HEK293 (cell line): ENCODE measurements at regions not wholly inside any gene's neighbourhood (a gene's known extent, or its start where the extent isn't known, plus 50 kb on each side); places are given as distances from the start of the nearest gene placed in this dataset.

Experiments used
- CTCF ChIA-PET: fragments of 350-600 bp; formaldehyde crosslinking; extraction: SDS; loops from one replicate; lab custom pipeline; 2021; ENCODE audit warnings: antibody characterized with exemption; lab: Yijun Ruan, JAX
- POLR2A ChIA-PET: fragments of 300-600 bp; formaldehyde crosslinking; extraction: SDS; loops from one replicate; lab custom pipeline; 2020; ENCODE audit warnings: antibody characterized with exemption, inconsistent platforms; lab: Yijun Ruan, JAX
- H3K27ac ChIP-seq: fragments of 200-500 bp; sonication (Bioruptor generic); 2 replicates; pipeline ENCODE4 v1.5.1; 2014; ENCODE audit warnings: low read depth, low read length, control low read depth, inconsistent platforms; ENCODE audit errors: extremely low read depth
- H3K36me3 ChIP-seq, 2 experiments: fragments of 200-500 bp in 1 of 2; sonication (Bioruptor generic) in 1 of 2; 1 replicate in 1 of 2; 2 replicates in 1 of 2; pipeline ENCODE4 v1.5.1; 2014 to 2017; ENCODE audit warnings: inconsistent platforms in 2 of 2, low read length in 2 of 2; ENCODE audit not compliant: control insufficient read depth in 2 of 2, insufficient read depth in 1 of 2
- H3K4me1 ChIP-seq: fragments of 200-500 bp; sonication (Bioruptor generic); 2 replicates; pipeline ENCODE4 v1.5.1; 2014; ENCODE audit warnings: mild to moderate bottlenecking, low read length, inconsistent platforms; ENCODE audit not compliant: control insufficient read depth, insufficient read depth
- H3K4me3 ChIP-seq: 2 replicates; pipeline ENCODE4 v1.5.1; 2011; ENCODE audit warnings: low read depth, mild to moderate bottlenecking, control low read depth, low read length, moderate library complexity
- H3K9me3 ChIP-seq: fragments of 200-500 bp; sonication (Bioruptor generic); 2 replicates; pipeline ENCODE4 v1.5.1; 2014; ENCODE audit warnings: low read depth, low read length, inconsistent platforms; ENCODE audit not compliant: control insufficient read depth, insufficient read depth
- BCL11A ChIP-seq: fragments of 450-650 bp; formaldehyde crosslinking; IDR thresholded peaks from 2 replicates; pipeline ENCODE4 v1.5.1; 2016; ENCODE audit warnings: low read depth, missing biosample characterization, missing genetic modification characterization
- KLF7 ChIP-seq: fragments of 450-650 bp; formaldehyde crosslinking; IDR thresholded peaks from 2 replicates; pipeline ENCODE4 v1.5.1; 2016; ENCODE audit warnings: missing biosample characterization, missing genetic modification characterization, borderline replicate concordance
- KLF8 ChIP-seq: fragments of 450-650 bp; formaldehyde crosslinking; IDR thresholded peaks from 2 replicates; pipeline ENCODE4 v1.5.1; 2016; ENCODE audit warnings: missing biosample characterization, missing genetic modification characterization
- MEIS1 ChIP-seq: sonication (generic); formaldehyde crosslinking; IDR thresholded peaks from 2 replicates; pipeline ENCODE4 v1.8.1; 2022; ENCODE audit warnings: missing genetic modification reagents, mild to moderate bottlenecking, borderline replicate concordance
- ZNF391 ChIP-seq: fragments of 450-650 bp; formaldehyde crosslinking; IDR thresholded peaks from 2 replicates; pipeline ENCODE4 v1.5.1; 2016; ENCODE audit warnings: low read depth, missing biosample characterization, missing genetic modification characterization, borderline replicate concordance
- ZNF561 ChIP-seq: fragments of 450-650 bp; IDR thresholded peaks from 2 replicates; pipeline ENCODE4 v1.5.1; 2018; ENCODE audit warnings: missing biosample characterization, missing genetic modification characterization, borderline replicate concordance
- ZNF585B ChIP-seq: fragments of 450-650 bp; formaldehyde crosslinking; IDR thresholded peaks from 2 replicates; pipeline ENCODE4 v1.5.1; 2016; ENCODE audit warnings: missing biosample characterization, missing genetic modification characterization
- ZNF621 ChIP-seq: fragments of 450-650 bp; formaldehyde crosslinking; IDR thresholded peaks from 2 replicates; pipeline ENCODE4 v1.5.1; 2017; ENCODE audit warnings: missing biosample characterization, missing genetic modification characterization
- ZNF701 ChIP-seq: fragments of 450-650 bp; formaldehyde crosslinking; IDR thresholded peaks from 2 replicates; pipeline ENCODE4 v1.5.1; 2016; ENCODE audit warnings: missing biosample characterization, missing genetic modification characterization
- TF ChIP-seq, protein P1 (sequence below): fragments of 450-650 bp; formaldehyde crosslinking; IDR thresholded peaks from 2 replicates; pipeline ENCODE4 v1.5.1; 2017; ENCODE audit warnings: missing biosample characterization, missing genetic modification characterization
- TF ChIP-seq, protein P2 (sequence below): fragments of 450-650 bp; formaldehyde crosslinking; IDR thresholded peaks from 2 replicates; pipeline ENCODE4 v1.5.1; 2017; ENCODE audit warnings: missing biosample characterization, missing genetic modification characterization
- TF ChIP-seq, protein P3 (sequence below): fragments of 450-650 bp; formaldehyde crosslinking; conservative IDR thresholded peaks from 2 replicates; pipeline ENCODE4 v1.5.1; 2016; ENCODE audit warnings: low read depth, missing biosample characterization, missing genetic modification characterization
- TF ChIP-seq, protein P4 (sequence below): fragments of 450-650 bp; formaldehyde crosslinking; IDR thresholded peaks from 2 replicates; pipeline ENCODE4 v1.5.1; 2016; ENCODE audit warnings: missing biosample characterization, missing genetic modification characterization
- TF ChIP-seq, protein P5 (sequence below): fragments of 450-650 bp; formaldehyde crosslinking; IDR thresholded peaks from 2 replicates; pipeline ENCODE4 v1.5.1; 2016; ENCODE audit warnings: missing biosample characterization, missing genetic modification characterization

DNA sequence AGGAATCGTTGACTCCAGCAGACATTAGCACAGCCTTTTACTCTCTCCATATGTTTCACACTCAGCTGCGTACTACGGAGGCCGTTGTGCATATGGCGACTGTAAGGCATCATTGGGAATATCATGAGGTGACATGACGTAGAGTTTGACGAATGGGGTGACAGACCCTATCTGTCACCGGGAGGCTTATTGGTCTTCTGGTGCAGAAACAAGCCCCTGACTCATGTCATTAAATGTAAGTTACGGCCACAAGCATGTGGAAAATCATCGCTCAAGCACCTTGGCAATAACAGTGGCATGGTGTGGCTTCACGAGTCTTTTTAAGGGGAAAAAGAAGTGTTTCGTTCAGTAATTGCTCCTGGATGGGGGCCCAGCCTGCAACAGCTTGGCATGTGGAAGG is 115.2 kb upstream of the LRPAP1 start:
- H3K4me3 ChIP-seq: no peak overlapping the region
- no peaks in the 10 kb centered on the region for H3K36me3 ChIP-seq
- TF ChIP-seq ZNF391 (no peak), KLF7 (tag by site-specific recombination) (no peak), ZNF561 (tag by site-specific recombination) (no peak), ZNF621 (tag by site-specific recombination) (no peak), BCL11A (tag by site-specific recombination) (no peak), KLF8 (tag by site-specific recombination) (no peak), MEIS1 (CRISPR knock-in tag) (no peak), ZNF585B (no peak), ZNF701 (tag by site-specific recombination) (no peak)
- TF ChIP-seq, protein P1, sequence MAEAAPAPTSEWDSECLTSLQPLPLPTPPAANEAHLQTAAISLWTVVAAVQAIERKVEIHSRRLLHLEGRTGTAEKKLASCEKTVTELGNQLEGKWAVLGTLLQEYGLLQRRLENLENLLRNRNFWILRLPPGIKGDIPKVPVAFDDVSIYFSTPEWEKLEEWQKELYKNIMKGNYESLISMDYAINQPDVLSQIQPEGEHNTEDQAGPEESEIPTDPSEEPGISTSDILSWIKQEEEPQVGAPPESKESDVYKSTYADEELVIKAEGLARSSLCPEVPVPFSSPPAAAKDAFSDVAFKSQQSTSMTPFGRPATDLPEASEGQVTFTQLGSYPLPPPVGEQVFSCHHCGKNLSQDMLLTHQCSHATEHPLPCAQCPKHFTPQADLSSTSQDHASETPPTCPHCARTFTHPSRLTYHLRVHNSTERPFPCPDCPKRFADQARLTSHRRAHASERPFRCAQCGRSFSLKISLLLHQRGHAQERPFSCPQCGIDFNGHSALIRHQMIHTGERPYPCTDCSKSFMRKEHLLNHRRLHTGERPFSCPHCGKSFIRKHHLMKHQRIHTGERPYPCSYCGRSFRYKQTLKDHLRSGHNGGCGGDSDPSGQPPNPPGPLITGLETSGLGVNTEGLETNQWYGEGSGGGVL (tag by site-specific recombination): no peak
- TF ChIP-seq, protein P2, sequence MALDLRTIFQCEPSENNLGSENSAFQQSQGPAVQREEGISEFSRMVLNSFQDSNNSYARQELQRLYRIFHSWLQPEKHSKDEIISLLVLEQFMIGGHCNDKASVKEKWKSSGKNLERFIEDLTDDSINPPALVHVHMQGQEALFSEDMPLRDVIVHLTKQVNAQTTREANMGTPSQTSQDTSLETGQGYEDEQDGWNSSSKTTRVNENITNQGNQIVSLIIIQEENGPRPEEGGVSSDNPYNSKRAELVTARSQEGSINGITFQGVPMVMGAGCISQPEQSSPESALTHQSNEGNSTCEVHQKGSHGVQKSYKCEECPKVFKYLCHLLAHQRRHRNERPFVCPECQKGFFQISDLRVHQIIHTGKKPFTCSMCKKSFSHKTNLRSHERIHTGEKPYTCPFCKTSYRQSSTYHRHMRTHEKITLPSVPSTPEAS (tag by site-specific recombination): no peak
- TF ChIP-seq, protein P3, sequence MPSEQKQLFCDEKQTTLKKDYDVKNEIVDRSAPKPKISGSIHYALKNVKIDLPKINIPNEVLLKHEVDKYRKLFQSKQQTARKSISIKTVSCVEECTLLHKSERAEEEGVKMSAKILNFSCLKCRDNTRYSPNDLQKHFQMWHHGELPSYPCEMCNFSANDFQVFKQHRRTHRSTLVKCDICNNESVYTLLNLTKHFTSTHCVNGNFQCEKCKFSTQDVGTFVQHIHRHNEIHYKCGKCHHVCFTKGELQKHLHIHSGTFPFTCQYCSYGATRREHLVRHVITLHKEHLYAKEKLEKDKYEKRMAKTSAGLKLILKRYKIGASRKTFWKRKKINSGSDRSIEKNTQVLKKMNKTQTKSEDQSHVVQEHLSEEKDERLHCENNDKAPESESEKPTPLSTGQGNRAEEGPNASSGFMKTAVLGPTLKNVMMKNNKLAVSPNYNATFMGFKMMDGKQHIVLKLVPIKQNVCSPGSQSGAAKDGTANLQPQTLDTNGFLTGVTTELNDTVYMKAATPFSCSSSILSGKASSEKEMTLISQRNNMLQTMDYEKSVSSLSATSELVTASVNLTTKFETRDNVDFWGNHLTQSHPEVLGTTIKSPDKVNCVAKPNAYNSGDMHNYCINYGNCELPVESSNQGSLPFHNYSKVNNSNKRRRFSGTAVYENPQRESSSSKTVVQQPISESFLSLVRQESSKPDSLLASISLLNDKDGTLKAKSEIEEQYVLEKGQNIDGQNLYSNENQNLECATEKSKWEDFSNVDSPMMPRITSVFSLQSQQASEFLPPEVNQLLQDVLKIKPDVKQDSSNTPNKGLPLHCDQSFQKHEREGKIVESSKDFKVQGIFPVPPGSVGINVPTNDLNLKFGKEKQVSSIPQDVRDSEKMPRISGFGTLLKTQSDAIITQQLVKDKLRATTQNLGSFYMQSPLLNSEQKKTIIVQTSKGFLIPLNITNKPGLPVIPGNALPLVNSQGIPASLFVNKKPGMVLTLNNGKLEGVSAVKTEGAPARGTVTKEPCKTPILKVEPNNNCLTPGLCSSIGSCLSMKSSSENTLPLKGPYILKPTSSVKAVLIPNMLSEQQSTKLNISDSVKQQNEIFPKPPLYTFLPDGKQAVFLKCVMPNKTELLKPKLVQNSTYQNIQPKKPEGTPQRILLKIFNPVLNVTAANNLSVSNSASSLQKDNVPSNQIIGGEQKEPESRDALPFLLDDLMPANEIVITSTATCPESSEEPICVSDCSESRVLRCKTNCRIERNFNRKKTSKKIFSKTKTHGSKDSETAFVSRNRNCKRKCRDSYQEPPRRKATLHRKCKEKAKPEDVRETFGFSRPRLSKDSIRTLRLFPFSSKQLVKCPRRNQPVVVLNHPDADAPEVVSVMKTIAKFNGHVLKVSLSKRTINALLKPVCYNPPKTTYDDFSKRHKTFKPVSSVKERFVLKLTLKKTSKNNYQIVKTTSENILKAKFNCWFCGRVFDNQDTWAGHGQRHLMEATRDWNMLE (tag by site-specific recombination): no peak
- TF ChIP-seq, protein P4, sequence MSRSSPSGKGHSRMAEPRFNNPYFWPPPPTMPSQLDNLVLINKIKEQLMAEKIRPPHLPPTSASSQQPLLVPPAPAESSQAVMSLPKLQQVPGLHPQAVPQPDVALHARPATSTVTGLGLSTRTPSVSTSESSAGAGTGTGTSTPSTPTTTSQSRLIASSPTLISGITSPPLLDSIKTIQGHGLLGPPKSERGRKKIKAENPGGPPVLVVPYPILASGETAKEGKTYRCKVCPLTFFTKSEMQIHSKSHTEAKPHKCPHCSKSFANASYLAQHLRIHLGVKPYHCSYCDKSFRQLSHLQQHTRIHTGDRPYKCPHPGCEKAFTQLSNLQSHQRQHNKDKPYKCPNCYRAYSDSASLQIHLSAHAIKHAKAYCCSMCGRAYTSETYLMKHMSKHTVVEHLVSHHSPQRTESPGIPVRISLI (tag by site-specific recombination): no peak
- TF ChIP-seq, protein P5, sequence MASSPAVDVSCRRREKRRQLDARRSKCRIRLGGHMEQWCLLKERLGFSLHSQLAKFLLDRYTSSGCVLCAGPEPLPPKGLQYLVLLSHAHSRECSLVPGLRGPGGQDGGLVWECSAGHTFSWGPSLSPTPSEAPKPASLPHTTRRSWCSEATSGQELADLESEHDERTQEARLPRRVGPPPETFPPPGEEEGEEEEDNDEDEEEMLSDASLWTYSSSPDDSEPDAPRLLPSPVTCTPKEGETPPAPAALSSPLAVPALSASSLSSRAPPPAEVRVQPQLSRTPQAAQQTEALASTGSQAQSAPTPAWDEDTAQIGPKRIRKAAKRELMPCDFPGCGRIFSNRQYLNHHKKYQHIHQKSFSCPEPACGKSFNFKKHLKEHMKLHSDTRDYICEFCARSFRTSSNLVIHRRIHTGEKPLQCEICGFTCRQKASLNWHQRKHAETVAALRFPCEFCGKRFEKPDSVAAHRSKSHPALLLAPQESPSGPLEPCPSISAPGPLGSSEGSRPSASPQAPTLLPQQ (tag by site-specific recombination): no peak
- no peaks in the 10 kb centered on the region for H3K9me3 ChIP-seq
- H3K27ac ChIP-seq: no peak overlapping the region
- ChIA-PET CTCF (no interaction called here), POLR2A (no interaction called here)
- no peaks in the 10 kb centered on the region; the same call in 1 of the 2 replicates for H3K4me1 ChIP-seq
